ENCODE measurements at regions not wholly inside any gene's neighbourhood (a gene's known extent, or its start where the extent isn't known, plus 50 kb on each side); places are given as distances from the start of the nearest gene placed in this dataset.

DNA sequence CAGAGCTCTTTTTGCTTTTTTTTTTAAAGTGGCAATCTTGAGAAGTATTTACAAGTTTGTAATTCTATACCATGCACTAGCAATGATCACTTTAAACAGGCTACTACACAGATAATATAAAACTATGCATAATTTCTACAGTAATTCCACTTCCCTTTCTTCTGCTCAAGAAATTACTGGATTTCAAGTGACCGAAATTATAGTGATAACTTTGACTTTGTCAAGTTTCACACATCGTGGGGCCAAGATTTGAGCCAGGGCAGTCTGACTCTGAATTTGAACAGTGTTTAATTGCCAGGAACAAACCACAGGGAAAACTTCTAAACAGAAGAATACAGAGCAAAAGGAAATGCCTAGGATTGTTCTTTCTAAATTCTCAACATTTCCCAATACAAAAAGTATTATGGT lies 288.3 kb upstream of the MKLN1 start:
- TF ChIP-seq, protein P1, sequence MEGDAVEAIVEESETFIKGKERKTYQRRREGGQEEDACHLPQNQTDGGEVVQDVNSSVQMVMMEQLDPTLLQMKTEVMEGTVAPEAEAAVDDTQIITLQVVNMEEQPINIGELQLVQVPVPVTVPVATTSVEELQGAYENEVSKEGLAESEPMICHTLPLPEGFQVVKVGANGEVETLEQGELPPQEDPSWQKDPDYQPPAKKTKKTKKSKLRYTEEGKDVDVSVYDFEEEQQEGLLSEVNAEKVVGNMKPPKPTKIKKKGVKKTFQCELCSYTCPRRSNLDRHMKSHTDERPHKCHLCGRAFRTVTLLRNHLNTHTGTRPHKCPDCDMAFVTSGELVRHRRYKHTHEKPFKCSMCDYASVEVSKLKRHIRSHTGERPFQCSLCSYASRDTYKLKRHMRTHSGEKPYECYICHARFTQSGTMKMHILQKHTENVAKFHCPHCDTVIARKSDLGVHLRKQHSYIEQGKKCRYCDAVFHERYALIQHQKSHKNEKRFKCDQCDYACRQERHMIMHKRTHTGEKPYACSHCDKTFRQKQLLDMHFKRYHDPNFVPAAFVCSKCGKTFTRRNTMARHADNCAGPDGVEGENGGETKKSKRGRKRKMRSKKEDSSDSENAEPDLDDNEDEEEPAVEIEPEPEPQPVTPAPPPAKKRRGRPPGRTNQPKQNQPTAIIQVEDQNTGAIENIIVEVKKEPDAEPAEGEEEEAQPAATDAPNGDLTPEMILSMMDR (IDR thresholded peaks at IDR 0.05) = no peak

DNA sequence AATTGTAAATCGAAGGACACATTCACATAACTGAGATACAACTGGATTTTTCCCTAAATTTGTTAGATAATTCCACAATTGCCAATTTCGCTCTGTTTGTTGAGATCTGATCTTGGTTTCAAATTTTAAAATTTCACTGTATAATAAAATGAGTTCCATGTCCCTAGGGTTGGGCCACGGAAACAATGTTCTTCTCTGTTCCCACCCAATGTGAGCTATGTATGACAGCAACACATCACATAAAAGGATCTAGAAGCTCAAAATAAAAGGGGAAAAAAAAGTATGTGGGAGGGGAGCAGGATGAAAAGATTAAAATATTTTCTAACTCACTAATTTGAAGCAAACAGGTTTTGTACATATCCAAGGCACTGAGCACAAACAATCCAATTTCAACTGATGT lies 287.8 kb upstream of the MKLN1 start:
- TF ChIP-seq, protein P1 (IDR thresholded peaks at IDR 0.05) = no peak

DNA sequence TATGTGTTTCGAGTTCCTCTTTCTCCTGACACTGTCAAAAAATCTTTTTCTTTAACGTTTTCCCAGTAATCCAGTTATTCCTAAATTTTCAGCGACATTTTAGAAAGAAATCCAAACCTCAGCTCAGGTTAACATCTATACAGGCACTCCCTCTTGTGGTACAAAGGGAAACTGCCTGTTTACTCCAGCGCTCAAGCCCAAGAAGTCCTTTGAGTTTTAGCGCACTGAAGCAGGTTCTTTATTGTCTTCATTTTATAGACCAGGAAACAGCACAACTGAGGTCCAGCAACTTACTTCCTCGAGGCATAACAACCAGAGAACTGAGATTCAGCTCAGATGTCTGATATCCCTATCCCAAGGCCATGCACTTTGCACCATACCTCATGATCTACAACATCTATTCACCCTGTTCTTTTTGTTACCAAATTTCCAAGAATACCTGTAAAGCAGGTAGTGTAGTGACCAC lies 287.2 kb upstream of the MKLN1 start:
- TF ChIP-seq, protein P1 (IDR thresholded peaks at IDR 0.05) = peak; percentile 95

DNA sequence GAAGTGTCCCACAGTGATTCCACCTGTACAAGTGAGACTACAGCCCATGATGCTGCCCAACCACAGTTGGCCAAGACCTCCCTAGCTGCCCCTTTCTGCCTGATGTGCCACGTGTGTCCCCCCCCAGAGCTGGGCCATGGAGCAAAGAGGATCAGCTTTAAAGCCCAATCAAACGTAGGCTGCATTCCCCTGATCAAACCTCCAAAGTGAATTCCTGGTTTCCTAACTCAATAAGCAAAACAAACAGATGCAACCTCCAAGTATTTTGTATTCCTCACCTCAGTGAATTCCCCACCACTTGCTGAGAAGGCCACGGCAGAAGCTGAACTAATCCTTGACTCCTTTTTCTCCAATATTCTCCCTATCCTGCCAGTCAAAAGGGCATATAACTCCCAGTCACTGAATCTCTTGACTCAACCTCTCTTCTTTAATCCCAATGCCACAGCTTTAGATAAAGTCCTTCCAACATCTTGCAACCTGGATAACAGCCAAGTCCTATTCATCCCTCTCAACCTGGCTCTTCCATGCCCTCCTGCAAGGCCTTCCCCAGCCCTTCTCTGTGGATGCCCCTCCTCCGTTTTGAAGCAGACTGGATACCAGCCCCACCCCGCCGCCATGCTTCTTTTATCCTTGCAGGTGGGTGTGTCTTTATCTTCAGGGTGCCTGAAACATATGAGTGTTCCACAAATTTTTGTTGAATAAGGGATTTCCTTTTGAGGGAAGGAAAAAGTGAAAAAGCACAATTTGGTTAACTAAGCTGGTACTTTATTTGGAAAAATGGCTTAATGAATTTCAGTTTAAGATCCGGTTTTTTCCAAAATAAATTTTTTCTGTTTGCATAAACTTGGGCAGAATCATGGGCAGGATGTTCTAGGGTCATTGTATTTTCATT lies 285.2 kb upstream of the MKLN1 start:
- TF ChIP-seq, protein P1 (IDR thresholded peaks at IDR 0.05) = no peak

DNA sequence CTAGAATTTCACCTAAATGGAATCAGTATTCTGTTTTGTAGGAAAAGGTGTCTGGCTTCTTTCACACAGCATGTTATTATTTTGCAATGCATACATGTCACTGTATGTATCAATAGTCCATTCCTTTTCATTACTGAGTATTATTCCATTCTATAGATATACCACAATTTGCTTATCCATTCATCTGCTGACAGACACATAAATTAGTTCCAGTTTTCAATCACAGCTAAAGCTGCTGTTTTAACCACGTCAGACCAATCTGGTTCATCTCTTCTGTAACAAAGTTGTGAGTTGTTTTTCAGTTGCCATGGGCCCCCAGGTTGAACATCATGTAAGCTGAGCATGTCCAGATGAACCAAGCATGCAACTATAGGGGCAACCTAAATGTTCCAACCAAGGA lies 282.1 kb upstream of the MKLN1 start:
- TF ChIP-seq, protein P1 (IDR thresholded peaks at IDR 0.05) = no peak

DNA sequence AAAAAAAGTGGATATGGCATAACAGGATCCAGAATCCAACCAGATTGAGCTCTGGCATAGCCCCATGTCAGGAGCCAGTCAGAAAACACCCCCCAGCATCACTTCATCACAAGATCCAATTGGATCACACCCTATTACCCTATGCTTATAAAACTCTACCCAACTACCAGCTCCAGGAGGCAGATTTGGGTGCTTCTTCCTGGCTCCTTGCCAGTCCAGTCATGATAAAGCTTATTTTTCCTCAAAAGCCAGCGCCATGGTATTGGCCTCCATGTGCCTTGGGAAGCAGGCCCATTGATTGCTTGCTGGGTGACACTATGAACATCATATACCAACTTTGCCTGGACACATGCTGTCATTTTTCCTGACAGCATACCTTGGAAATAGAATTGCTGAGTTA lies 281.4 kb upstream of the MKLN1 start:
- TF ChIP-seq, protein P1 (IDR thresholded peaks at IDR 0.05) = no peak

DNA sequence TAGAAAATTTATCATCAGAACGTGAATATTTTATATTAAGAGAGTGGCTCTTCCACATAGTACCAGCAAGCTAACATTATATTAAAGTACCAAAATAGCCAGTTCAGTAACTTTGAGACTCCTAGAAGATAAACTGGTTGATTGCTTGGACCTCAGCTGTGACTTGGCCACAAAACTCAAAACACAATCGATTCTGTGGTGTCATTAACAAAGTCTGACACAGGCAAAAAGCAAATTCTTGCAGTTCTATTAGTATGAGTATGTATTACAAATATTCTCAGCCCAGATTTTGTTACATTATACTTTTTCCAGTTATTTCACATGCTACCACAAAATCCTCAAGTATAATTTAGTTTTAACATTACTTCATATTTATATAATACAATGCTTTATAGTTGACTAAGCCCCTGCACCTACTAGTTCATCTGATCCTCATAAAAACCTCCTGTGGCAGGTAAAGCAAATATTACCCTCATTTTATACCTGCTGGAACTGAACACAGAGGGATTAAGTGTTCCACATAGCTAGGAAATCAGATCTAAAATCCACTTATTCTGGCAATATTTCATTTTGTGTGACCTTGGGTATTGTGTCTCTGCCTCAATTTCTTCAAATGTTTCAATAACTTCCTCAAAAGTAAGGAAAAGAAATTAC lies 279.9 kb upstream of the MKLN1 start:
- TF ChIP-seq, protein P1 (IDR thresholded peaks at IDR 0.05) = no peak

Measured in LNCAP (cell line).